PFSK-1 (cell line): ENCODE measurements at regions not wholly inside any gene's neighbourhood (a gene's known extent, or its start where the extent isn't known, plus 50 kb on each side); places are given as distances from the start of the nearest gene placed in this dataset.

Experiments
- FOXP2 ChIP-seq: optimal IDR thresholded peaks from 2 replicates; pipeline ENCODE3; 2011; ENCODE audit warnings: borderline replicate concordance, control low read depth, inconsistent platforms; ENCODE audit not compliant: insufficient read depth; ENCODE audit errors: extremely low read length, extremely low read depth
- POLR2AphosphoS5 ChIP-seq: IDR thresholded peaks from 2 replicates; pipeline ENCODE4 v1.6.1; 2012; ENCODE audit warnings: low read depth, mild to moderate bottlenecking, control low read depth, low read length, moderate library complexity
- SIN3A ChIP-seq: IDR thresholded peaks from 2 replicates; pipeline ENCODE4 v1.6.1; 2012; ENCODE audit warnings: mild to moderate bottlenecking, low read length, moderate library complexity, borderline replicate concordance; ENCODE audit not compliant: insufficient read depth
- TAF1 ChIP-seq: IDR thresholded peaks from 2 replicates; pipeline ENCODE4 v1.6.1; 2012; ENCODE audit warnings: low read length, control low read depth, borderline replicate concordance; ENCODE audit not compliant: insufficient read depth
- TF ChIP-seq, protein P1 (sequence below), 2 experiments: IDR thresholded peaks; 2 replicates each; pipeline versions ENCODE4 v1.6.1 to v1.8.0; 2011 to 2012; ENCODE audit warnings: low read depth in 2 of 2, low read length in 2 of 2, control low read depth in 1 of 2, inconsistent platforms in 1 of 2, mild to moderate bottlenecking in 1 of 2, moderate library complexity in 1 of 2; ENCODE audit not compliant: insufficient read depth in 1 of 2

DNA sequence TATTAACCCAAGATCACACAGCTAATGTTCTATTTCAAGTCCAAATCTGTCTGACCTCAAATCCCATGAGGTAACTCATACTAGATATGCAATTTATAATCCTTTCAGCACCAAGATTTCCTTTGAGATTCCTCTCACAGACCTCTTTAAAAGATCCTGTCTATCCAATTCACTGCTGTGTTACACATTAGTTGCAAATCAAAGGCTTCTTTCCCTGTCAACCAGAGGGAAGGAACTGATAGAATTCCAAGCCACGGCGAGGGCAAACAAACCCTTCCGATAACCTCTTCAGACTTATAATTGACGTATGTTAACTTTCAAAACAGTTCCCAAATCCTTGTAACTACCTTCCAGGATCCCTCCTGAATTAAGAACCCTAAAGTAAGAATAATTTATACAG, 168.9 kb downstream of the DRD1 start:
- no peak for TF ChIP-seq FOXP2
- no peak for TF ChIP-seq SIN3A
- no peak for TF ChIP-seq POLR2AphosphoS5
- TF ChIP-seq TAF1: no peak
- TF ChIP-seq, protein P1, sequence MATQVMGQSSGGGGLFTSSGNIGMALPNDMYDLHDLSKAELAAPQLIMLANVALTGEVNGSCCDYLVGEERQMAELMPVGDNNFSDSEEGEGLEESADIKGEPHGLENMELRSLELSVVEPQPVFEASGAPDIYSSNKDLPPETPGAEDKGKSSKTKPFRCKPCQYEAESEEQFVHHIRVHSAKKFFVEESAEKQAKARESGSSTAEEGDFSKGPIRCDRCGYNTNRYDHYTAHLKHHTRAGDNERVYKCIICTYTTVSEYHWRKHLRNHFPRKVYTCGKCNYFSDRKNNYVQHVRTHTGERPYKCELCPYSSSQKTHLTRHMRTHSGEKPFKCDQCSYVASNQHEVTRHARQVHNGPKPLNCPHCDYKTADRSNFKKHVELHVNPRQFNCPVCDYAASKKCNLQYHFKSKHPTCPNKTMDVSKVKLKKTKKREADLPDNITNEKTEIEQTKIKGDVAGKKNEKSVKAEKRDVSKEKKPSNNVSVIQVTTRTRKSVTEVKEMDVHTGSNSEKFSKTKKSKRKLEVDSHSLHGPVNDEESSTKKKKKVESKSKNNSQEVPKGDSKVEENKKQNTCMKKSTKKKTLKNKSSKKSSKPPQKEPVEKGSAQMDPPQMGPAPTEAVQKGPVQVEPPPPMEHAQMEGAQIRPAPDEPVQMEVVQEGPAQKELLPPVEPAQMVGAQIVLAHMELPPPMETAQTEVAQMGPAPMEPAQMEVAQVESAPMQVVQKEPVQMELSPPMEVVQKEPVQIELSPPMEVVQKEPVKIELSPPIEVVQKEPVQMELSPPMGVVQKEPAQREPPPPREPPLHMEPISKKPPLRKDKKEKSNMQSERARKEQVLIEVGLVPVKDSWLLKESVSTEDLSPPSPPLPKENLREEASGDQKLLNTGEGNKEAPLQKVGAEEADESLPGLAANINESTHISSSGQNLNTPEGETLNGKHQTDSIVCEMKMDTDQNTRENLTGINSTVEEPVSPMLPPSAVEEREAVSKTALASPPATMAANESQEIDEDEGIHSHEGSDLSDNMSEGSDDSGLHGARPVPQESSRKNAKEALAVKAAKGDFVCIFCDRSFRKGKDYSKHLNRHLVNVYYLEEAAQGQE (IDR thresholded peaks at IDR 0.05; ENCODE audit: insufficient read depth in 1 of 2, low read depth in 2 of 2, low read length in 2 of 2): no peak

DNA sequence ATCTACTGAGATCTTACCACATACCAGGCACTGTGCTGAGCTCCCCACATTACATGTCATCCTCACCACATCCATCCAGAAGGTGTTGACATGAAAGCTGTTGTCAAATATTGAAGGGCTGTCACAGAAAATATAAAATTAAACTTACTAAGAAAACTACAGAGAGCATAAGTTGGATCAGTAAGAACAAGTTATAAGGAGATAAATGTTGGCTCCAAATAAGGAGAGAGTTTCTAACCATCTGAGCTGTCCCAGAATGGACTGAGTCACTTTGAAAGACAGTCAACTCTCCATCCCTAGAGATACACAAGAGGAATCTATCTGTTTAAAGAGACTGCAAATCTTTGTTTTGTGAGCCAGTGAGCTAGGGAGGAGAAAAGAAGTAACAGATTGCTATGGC, 169.8 kb downstream of the DRD1 start:
- TF ChIP-seq FOXP2 (no peak), TAF1 (no peak), SIN3A (no peak), POLR2AphosphoS5 (no peak)
- TF ChIP-seq, protein P1 (IDR thresholded peaks at IDR 0.05; ENCODE audit: insufficient read depth in 1 of 2, low read depth in 2 of 2, low read length in 2 of 2): no peak

DNA sequence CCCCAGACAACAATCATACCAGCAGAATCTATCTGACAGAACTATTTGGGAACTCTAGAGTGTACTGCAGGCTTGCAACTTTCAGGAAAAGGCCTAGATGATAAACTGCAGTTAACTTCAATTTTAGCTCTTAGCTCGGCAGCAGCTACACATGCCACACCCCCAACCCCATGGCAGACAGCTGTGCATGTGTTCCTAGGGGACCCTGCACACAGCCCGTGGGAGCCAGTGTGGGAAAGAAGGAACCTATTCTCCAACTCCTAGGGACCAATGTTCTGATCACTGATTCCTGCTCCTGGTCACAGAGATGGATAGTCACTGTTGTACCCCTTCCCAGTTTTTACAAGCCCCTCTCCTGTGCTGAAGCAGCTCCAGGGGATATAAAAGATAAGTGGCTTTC, 179.6 kb downstream of the DRD1 start:
- TF ChIP-seq FOXP2 (no peak), SIN3A (no peak), POLR2AphosphoS5 (no peak), TAF1 (no peak)
- TF ChIP-seq, protein P1 (IDR thresholded peaks at IDR 0.05; ENCODE audit: insufficient read depth in 1 of 2, low read depth in 2 of 2, low read length in 2 of 2): no peak

DNA sequence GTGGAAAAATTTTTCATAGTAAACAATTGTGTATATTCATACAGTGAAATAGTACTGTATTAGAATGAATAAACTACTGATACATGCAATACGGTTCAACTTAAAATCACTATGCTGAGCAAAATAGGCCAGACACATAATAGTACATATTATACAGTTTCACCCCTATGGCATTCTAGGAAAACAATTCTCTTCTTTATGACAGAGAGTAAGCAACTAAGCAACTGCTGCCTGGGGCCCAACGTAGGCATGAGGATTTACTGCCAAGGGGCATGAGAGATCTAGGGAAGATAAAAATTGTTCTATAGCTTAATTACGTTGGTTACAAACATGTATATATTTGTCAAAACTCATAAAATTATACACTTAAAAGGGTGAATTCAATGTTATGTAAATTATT, 180.2 kb downstream of the DRD1 start:
- TF ChIP-seq SIN3A (no peak), POLR2AphosphoS5 (no peak), FOXP2 (no peak), TAF1 (no peak)
- TF ChIP-seq, protein P1 (IDR thresholded peaks at IDR 0.05; ENCODE audit: insufficient read depth in 1 of 2, low read depth in 2 of 2, low read length in 2 of 2): no peak

DNA sequence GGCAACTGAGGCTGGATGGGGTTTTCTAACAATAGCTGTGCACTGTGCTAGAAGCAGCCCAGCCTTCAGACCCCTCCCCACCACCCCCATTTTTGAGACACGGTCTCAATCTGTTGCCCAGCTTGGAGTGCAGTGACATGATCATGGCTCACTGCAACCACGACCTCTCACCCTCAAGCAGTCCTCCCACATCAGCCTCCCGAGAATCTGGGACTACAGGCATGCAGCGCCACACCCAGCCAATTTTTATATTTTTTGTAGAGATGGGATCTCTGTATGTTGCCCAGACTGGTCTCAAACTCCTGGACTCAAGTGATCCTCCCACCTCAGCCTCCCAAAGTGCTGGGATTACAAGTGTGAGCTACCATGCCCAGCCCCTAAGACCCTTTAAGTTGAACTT, 182.5 kb downstream of the DRD1 start:
- TF ChIP-seq FOXP2: no peak
- no peak for TF ChIP-seq TAF1
- no peak for TF ChIP-seq POLR2AphosphoS5
- TF ChIP-seq, protein P1 (IDR thresholded peaks at IDR 0.05; ENCODE audit: insufficient read depth in 1 of 2, low read depth in 2 of 2, low read length in 2 of 2): no peak
